H9 (cell line): ENCODE measurements at regions not wholly inside any gene's neighbourhood (a gene's known extent, or its start where the extent isn't known, plus 50 kb on each side); places are given as distances from the start of the nearest gene placed in this dataset.

Source experiments
- DNase-seq: peaks from one replicate; pipeline ENCODE4 v3.0.0-alpha.2; 2017
- H2AFZ ChIP-seq: one replicate; pipeline ENCODE4 v1.6.1; 2013; ENCODE audit warnings: mild to moderate bottlenecking, low read length, control low read depth, moderate library complexity
- H2AK5ac ChIP-seq: 2 replicates; pipeline ENCODE4 v1.6.1; 2013; ENCODE audit warnings: low read length, control low read depth, mixed read lengths; ENCODE audit not compliant: insufficient read length
- H2BK120ac ChIP-seq: one replicate; pipeline ENCODE4 v1.6.1; 2013; ENCODE audit warnings: low read depth, mild to moderate bottlenecking, low read length, control low read depth, inconsistent platforms; ENCODE audit not compliant: poor library complexity, severe bottlenecking
- H2BK12ac ChIP-seq: 2 replicates; pipeline ENCODE4 v1.6.1; 2013; ENCODE audit warnings: low read length, control low read depth, mixed read lengths, low read depth; ENCODE audit not compliant: insufficient read length
- H2BK15ac ChIP-seq: 2 replicates; pipeline ENCODE4 v1.6.1; 2013; ENCODE audit warnings: low read depth, low read length, control low read depth
- H2BK20ac ChIP-seq: one replicate; pipeline ENCODE4 v1.6.1; 2013; ENCODE audit warnings: low read depth, mild to moderate bottlenecking, low read length, control low read depth, inconsistent platforms; ENCODE audit not compliant: poor library complexity, severe bottlenecking
- H2BK5ac ChIP-seq: 2 replicates; pipeline ENCODE4 v1.6.1; 2013; ENCODE audit warnings: low read length, control low read depth, mixed read lengths; ENCODE audit not compliant: insufficient read length
- H3K14ac ChIP-seq: 2 replicates; pipeline ENCODE4 v1.6.1; 2013; ENCODE audit warnings: low read length, control low read depth; ENCODE audit not compliant: insufficient read depth
- H3K18ac ChIP-seq: 2 replicates; pipeline ENCODE4 v1.6.1; 2013; ENCODE audit warnings: low read depth, mild to moderate bottlenecking, mixed read lengths, low read length, control low read depth; ENCODE audit not compliant: insufficient read length
- H3K23ac ChIP-seq: 2 replicates; pipeline ENCODE4 v1.6.1; 2013; ENCODE audit warnings: low read length, control low read depth, mixed read lengths, low read depth; ENCODE audit not compliant: insufficient read length
- H3K23me2 ChIP-seq: 2 replicates; pipeline ENCODE4 v1.6.1; 2013; ENCODE audit warnings: low read depth, mild to moderate bottlenecking, mixed read lengths, low read length, control low read depth; ENCODE audit not compliant: insufficient read length, poor library complexity, severe bottlenecking
- H3K27ac ChIP-seq: 2 replicates; pipeline ENCODE4 v1.5.1; 2013; ENCODE audit warnings: low read length, control low read depth, mixed read lengths, low read depth; ENCODE audit not compliant: insufficient read length
- H3K27me3 ChIP-seq: 2 replicates; pipeline ENCODE4 v1.6.1; 2013; ENCODE audit warnings: low read length, control low read depth, inconsistent platforms; ENCODE audit not compliant: insufficient read depth
- H3K4ac ChIP-seq: 2 replicates; pipeline ENCODE4 v1.6.1; 2013; ENCODE audit warnings: low read depth, mild to moderate bottlenecking, control low read depth, inconsistent platforms, low read length, moderate library complexity
- H3K4me1 ChIP-seq: 2 replicates; pipeline ENCODE4 v1.6.1; 2013; ENCODE audit warnings: low read length, control low read depth, inconsistent platforms; ENCODE audit not compliant: insufficient read depth
- H3K4me2 ChIP-seq: 2 replicates; pipeline ENCODE4 v1.6.1; 2013; ENCODE audit warnings: low read length, control low read depth, mixed read lengths; ENCODE audit not compliant: insufficient read length, insufficient read depth
- H3K56ac ChIP-seq: 2 replicates; pipeline ENCODE4 v1.6.1; 2013; ENCODE audit warnings: low read depth, mild to moderate bottlenecking, mixed read lengths, low read length, control low read depth; ENCODE audit not compliant: insufficient read length
- H3K79me1 ChIP-seq: 2 replicates; pipeline ENCODE4 v1.6.1; 2013; ENCODE audit warnings: low read depth, mild to moderate bottlenecking, moderate library complexity, low read length, control low read depth, inconsistent platforms; ENCODE audit not compliant: insufficient read depth, poor library complexity, severe bottlenecking
- H3K79me2 ChIP-seq: 2 replicates; pipeline ENCODE4 v1.6.1; 2013; ENCODE audit warnings: low read length, control low read depth, inconsistent platforms; ENCODE audit not compliant: insufficient read depth
- H3K9ac ChIP-seq: 2 replicates; pipeline ENCODE4 v1.6.1; 2013; ENCODE audit warnings: low read length, control low read depth, mixed read lengths; ENCODE audit not compliant: insufficient read length; ENCODE audit errors: extremely low read depth
- H3K9me3 ChIP-seq: one replicate; pipeline ENCODE4 v1.6.1; 2013; ENCODE audit warnings: low read depth, low read length, inconsistent platforms; ENCODE audit not compliant: control insufficient read depth
- H3T11ph ChIP-seq: one replicate; pipeline ENCODE4 v1.6.1; 2013; ENCODE audit warnings: mild to moderate bottlenecking, low read length, control low read depth, inconsistent platforms
- H4K20me1 ChIP-seq: one replicate; pipeline ENCODE4 v1.6.1; 2013; ENCODE audit not compliant: control insufficient read depth, insufficient read length, insufficient read depth
- H4K5ac ChIP-seq: 2 replicates; pipeline ENCODE4 v1.6.1; 2013; ENCODE audit warnings: low read depth, mild to moderate bottlenecking, mixed read lengths, low read length, control low read depth; ENCODE audit not compliant: insufficient read length
- H4K8ac ChIP-seq: replicated peaks from 2 replicates; pipeline ENCODE4 v1.6.1; 2013; ENCODE audit warnings: low read length, control low read depth, mixed read lengths, low read depth; ENCODE audit not compliant: insufficient read length
- H4K91ac ChIP-seq: 2 replicates; pipeline ENCODE4 v1.6.1; 2013; ENCODE audit warnings: low read depth, mild to moderate bottlenecking, moderate library complexity, mixed read lengths, low read length, control low read depth; ENCODE audit not compliant: insufficient read length
- H3K27ac Mint-ChIP-seq, 3 experiments: 2 replicates in 2 of 3; 3 replicates in 1 of 3; pipeline ENCODE4 v1.8.0; 2020 to 2021; ENCODE audit warnings: mixed read lengths in 3 of 3, mild to moderate bottlenecking in 1 of 3, moderate library complexity in 1 of 3
- H3K27me3 Mint-ChIP-seq: 2 replicates; pipeline ENCODE4 v1.8.0; 2021; ENCODE audit warnings: low read depth, mild to moderate bottlenecking, moderate library complexity, mixed read lengths
- H3K36me3 Mint-ChIP-seq, 3 experiments: 2 replicates in 2 of 3; 3 replicates in 1 of 3; pipeline ENCODE4 v1.8.0; 2020 to 2021; ENCODE audit warnings: low read depth in 3 of 3, mixed read lengths in 3 of 3; ENCODE audit not compliant: insufficient read depth in 1 of 3
- H3K4me1 Mint-ChIP-seq, 2 experiments: 2 replicates each; pipeline ENCODE4 v1.8.0; 2020; ENCODE audit warnings: mixed read lengths in 2 of 2
- H3K4me3 Mint-ChIP-seq, 2 experiments: 2 replicates in 1 of 2; 3 replicates in 1 of 2; pipeline ENCODE4 v1.8.0; 2020 to 2021; ENCODE audit warnings: mild to moderate bottlenecking in 2 of 2, mixed read lengths in 2 of 2, moderate library complexity in 1 of 2
- H3K9me3 Mint-ChIP-seq, 2 experiments: 2 replicates in 1 of 2; 3 replicates in 1 of 2; pipeline ENCODE4 v1.8.0; 2020; ENCODE audit warnings: mild to moderate bottlenecking in 2 of 2, mixed read lengths in 2 of 2, moderate library complexity in 1 of 2
- TF ChIP-seq, protein P1 (sequence below): fragments of 200-600 bp; sonication (generic); conservative IDR thresholded peaks from 3 replicates; pipeline ENCODE4 v1.8.0; 2021; ENCODE audit warnings: antibody characterized with exemption, mild to moderate bottlenecking

DNA sequence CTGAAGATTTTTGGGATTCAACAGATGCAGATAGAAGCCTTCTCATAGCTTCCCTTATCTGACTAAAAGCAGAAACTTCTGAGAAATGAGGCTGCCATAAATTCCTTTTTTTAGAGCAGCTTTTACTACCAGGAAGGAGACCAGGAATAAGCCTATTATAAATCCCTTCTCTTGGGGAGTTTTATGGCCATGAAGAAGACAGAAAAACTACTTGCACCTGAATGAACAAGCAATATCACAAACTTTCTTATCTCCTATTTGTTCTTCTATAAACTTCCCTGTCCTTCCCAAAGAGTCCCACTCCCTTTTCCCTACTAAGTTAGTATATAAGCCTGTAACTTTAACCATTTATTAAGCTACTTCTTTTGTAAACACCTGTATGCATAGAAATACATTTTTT lies 603.1 kb downstream of the NSUN3 start:
- Histone ChIP-seq H2BK15ac (no peak overlapping the region), H2BK120ac (no peak overlapping the region), H4K8ac (no peak overlapping the region), H2BK20ac (no peak overlapping the region), H3K56ac (no peak overlapping the region), H2AK5ac (no peak overlapping the region), H3K27me3 (no peaks in the 10 kb centered on the region), H3K9ac (no peak overlapping the region), H3K4me2 (no peak overlapping the region), H3T11ph (no peak overlapping the region), H2BK5ac (no peak overlapping the region), H3K9me3 (no peaks in the 10 kb centered on the region), H3K79me2 (no peaks in the 10 kb centered on the region), H3K27ac (no peak overlapping the region), H2BK12ac (no peak overlapping the region), H3K79me1 (no peaks in the 10 kb centered on the region), H4K5ac (no peak overlapping the region), H4K20me1 (no peaks in the 10 kb centered on the region), H3K18ac (no peak overlapping the region), H3K4me1 (no peaks in the 10 kb centered on the region), H3K14ac (no peak overlapping the region), H3K23me2 (no peaks in the 10 kb centered on the region), H2AFZ (no peak overlapping the region), H3K23ac (no peak overlapping the region), H4K91ac (no peak overlapping the region), H3K4ac (no peak overlapping the region)
- Mint-ChIP-seq H3K36me3 (no peaks in the 10 kb centered on the region), H3K4me3 (no peak overlapping the region), H3K27me3 (no peaks in the 10 kb centered on the region), H3K27ac (no peak overlapping the region), H3K9me3 (no peaks in the 10 kb centered on the region), H3K4me1 (peaks cover 3 to 6% of the 10 kb centered on the region in 2 experiments; a peak in 2 of 4 replicates)
- TF ChIP-seq, protein P1, sequence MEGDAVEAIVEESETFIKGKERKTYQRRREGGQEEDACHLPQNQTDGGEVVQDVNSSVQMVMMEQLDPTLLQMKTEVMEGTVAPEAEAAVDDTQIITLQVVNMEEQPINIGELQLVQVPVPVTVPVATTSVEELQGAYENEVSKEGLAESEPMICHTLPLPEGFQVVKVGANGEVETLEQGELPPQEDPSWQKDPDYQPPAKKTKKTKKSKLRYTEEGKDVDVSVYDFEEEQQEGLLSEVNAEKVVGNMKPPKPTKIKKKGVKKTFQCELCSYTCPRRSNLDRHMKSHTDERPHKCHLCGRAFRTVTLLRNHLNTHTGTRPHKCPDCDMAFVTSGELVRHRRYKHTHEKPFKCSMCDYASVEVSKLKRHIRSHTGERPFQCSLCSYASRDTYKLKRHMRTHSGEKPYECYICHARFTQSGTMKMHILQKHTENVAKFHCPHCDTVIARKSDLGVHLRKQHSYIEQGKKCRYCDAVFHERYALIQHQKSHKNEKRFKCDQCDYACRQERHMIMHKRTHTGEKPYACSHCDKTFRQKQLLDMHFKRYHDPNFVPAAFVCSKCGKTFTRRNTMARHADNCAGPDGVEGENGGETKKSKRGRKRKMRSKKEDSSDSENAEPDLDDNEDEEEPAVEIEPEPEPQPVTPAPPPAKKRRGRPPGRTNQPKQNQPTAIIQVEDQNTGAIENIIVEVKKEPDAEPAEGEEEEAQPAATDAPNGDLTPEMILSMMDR: no peak
- no peak for DNase-seq
